GM21390 (cell line): ENCODE measurements at regions not wholly inside any gene's neighbourhood (a gene's known extent, or its start where the extent isn't known, plus 50 kb on each side); places are given as distances from the start of the nearest gene placed in this dataset.
"Not testable (repeated sequence)": the region's sequence is repeated elsewhere in the genome, so short reads cannot be mapped to it uniquely, and the experiment has no call there.

Experiments used
- ATAC-seq: cut with Tn5 transposase; IDR thresholded peaks from one replicate; pipeline ENCODE4 v1.9.1; 2021; ENCODE audit not compliant: unreplicated experiment

DNA sequence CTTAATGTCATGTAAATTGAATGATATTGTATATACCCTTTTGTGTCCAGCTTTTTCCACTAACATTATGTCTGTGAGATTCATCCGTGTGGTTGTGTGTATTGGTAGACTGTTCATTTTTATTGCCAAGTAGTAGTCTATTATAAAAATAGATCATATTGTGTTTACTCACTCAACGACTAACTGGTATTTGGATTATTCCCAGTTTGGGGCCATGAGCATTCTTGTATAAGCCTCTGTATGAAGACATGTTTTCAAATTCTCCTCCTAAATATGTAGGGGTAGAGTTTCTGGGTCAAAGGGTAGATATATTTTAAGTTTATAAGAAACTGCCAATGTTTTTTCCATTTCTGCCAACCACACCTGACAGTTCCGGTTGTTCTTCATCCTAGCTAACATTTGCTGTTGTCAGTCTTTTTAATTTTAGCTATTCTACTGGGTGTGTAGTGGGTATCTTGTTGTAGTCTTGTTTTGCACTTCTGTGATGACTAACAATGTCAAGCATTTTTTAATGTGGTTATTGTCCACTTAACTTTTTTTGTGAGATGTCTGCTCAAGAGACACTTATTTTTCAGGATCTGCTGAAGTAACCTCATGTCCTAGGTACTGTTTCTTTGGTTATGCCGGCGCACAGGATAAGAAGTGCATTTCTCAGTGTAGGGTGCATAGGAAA is 93.2 kb downstream of the DACT1 start:
- no peak for ATAC-seq

DNA sequence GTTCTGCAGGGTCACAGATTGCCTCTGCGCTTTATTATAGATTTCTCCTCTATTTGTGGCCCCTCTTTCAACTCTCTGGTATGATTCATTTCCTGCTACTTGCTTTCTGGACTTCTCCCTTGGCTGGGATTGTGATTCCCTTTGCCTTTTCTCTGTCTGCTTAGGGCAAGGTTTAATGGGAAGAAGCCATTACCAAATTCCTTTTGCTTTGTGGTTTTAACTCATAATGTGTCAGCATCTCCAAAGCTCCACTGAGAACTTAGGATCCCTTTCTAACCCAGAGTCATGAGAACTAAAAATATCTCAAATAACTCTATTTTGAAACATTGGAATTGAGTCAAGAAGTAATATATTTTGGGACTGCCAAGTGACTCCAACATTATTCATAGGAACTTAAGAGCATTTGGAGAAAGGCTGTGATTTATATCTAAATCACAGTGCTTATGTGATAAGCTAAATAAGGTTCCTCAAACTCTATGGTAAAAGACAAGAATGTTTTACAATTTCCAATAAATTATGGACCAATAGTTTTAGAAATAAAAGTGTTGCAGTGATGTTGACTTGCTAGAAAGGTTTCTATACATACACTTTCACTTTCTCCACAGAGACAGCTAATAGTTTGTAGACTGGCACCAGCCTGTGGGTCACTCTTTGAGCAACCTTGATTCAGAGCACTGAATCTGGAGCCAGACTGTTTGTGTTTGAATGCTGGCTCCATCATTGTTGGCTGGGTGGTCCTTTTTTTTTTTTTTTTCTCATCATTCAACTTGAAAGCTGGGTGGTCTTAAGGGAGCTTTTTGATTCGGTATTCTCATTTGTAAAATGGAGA is 93.9 kb downstream of the DACT1 start:
- ATAC-seq: no peak

DNA sequence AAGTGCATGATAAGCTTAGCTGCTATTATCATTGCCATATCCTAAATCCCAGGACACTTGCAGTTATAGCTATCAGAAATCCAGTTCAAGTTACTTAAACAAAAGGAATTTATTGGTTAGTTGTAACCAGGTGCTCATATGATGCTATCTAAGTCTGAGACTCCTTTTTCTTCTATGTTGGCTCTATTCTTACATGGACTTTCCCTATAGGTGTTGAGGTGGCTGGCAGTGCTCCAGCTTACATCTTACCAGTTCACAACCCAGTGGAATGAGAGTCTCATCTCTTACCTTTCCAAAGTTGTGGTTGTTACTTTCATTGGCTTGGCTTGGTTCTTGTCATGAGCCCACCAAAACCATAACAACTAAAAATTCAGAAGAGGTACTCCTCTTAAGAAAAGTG is 94.6 kb downstream of the DACT1 start:
- ATAC-seq: no peak

DNA sequence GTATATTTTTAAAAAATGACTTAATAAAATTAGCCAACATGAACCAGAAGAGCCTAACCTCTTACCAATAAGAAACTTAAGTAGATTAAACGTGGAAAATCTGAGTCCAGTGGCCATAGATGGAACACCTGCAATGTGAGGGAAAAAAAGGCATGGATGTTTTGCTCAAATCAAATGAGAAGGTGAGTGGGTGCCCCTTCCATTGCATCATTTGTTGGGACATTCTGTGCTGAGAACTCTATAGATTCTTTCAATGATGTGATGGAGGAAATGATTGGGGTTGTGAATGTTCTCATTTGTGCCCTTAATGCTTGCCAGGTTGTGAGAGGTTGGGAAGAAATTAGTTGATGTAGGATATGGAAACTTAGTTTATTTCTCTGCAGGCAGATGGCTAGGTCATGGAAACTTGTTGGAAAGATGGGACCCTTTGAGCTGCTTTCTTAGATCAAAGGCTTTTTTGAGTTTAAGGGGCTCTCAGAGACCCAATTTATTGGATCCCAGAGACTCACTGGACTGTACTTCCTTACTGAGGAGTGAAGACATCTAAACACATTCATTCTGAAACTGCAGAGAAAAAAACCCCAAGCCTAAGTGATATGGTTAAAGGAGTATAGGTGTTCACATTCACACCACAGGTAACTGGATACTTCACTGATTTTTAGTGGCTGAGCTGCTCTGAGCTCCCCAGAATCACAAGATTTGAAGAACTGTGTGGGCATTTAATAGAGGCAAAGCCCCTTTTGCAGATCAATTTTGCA is 95.9 kb downstream of the DACT1 start:
- peak; percentile 68 for ATAC-seq

DNA sequence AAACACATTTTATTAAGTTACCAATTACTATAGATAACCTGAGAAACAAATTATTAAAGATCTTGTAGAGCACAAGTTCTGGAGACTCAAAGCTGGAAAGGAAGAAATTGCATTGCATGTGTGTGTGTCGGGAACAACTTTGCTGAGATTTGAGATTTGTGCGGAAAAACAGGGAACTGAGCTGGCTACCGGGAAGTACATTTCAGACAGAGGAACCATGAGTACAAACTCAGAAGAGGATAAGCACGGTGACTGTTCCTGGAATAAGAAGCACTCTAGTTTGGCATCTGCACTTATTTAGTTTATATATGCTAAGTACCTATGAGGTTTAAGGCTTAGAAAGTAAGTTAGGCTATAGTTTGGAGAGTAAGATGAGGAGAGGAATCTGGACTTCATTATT is 97.8 kb downstream of the DACT1 start:
- ATAC-seq: no peak

DNA sequence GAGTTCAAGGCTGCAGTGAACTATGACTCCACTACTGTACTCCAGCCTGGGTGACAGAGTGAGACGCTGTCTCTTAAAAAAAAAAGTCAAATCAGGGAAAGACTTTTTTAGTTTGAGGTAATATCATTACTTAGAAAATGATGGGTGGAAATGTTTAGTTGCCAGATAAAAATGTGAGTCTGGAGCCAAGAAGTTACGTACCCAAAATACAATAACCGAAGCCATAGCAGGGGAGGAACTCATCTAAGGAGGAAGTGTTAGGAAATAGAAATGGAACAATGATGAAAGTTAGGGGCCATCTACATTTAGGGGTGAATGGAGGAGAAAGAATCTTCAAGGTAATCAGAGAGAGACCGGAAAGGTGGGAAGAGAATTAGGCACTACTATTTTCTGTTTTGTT is 98.8 kb downstream of the DACT1 start:
- ATAC-seq: no peak

DNA sequence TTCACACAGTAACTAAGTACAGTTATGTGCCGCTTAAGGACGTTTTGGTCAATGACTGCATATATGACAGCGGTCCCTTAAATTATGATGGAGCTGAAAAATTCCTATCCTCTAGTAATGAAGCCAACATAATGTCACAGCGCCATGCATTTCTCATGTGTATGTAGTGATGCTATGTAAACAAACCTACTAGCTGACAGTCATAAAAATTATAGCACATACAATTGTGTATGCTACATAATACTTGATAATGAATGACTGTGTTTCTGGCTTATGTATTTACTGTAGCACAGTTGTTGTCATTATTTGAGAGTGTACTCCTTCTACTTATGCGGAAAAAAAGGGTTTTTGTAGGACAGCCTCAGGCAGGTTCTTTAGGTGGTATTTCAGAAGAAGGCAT is 99.7 kb downstream of the DACT1 start:
- no peak for ATAC-seq

DNA sequence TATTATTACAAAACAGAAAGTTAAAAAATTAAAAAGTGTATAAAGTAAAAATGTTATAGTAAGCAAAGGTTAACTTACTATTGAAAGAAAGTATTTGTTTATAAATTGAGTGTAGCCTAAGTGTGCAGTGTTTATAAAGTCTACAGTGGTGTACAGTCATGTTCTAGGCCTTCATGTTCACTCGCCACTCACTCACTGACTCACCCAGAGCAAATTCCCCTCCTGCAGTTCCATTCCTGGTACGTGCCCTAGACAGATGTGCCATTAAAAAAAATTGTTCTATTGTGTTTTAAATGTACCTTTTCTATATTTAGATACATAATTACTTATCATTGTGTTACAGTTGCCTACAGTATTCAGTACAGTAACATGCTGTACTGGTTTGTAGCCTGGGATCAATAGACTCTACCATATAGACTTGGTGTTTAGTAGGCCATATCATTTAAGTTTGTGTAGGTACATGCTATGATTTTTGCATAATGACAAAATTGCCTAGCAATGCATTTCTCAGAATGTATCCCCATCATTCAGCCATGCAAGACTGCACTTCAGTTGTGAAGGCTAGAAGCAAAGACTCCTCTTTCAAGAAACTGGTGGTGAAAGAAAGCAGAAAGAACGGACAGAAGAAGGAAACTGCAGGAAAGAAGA is 100.6 kb downstream of the DACT1 start:
- ATAC-seq: no peak

DNA sequence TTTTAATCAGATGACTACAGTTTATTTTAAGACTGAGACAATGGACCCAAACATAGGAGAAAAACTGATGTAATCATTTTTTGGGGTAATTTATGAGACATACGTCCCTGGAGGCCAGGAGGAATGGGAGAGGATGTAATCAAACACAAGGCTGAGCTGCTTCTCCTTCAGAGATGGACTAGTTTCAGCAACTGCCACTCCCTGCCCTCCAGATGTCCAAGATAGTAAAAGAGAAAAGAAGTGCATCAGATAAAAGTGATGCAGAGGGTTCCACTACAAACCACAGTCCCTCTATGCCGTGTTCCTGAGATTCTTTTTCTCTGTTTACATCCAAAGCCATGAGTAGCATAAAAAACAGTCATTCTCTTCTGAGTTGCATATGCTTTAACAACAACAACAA is 101.1 kb downstream of the DACT1 start:
- ATAC-seq: no peak

DNA sequence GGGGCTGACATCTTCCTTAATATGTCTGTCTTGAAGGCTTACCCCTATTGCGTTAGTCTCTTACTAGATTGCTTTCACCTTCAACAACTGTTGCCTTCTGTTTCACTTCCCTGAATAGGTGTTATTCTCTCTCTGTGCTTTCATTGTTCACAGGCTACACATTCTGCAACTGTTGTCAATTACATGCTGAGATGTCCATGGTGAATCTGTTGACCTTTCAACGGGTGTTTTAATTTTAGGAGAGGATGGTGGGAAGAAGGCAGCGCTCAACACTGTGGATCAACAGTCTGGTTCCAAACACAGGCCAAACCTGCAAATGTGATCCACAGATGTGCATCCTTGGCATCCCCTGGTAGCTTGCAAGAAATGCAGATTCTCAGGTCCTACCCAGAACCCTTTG is 101.9 kb downstream of the DACT1 start:
- peak; percentile 83 for ATAC-seq

DNA sequence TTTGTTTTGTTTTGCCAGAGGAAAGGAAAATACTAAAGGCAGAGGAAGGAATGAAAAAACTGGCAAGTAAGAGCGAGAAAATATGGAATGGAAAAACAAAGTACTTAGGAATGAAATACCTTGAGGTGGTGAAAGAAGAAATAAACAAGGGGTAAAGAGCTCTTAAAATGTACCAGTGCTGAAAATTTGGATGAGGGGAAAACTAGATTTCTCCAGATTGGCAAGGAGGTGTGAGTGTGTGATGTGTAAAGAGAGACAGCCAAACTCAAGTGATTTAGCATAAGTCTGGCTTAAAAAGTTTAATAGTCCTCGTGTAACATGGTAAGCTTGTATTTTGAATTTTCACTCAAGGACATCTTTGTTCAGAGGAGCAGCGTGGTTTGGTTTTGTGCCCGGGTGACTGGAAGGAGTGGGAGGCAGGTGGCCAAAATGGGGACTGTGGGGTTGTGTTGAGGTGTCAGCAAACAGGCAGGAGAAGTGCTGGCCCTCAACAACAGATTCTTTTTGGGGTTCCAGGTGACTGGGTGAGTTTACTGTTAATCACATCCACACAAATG is 102.7 kb downstream of the DACT1 start:
- ATAC-seq: no peak

DNA sequence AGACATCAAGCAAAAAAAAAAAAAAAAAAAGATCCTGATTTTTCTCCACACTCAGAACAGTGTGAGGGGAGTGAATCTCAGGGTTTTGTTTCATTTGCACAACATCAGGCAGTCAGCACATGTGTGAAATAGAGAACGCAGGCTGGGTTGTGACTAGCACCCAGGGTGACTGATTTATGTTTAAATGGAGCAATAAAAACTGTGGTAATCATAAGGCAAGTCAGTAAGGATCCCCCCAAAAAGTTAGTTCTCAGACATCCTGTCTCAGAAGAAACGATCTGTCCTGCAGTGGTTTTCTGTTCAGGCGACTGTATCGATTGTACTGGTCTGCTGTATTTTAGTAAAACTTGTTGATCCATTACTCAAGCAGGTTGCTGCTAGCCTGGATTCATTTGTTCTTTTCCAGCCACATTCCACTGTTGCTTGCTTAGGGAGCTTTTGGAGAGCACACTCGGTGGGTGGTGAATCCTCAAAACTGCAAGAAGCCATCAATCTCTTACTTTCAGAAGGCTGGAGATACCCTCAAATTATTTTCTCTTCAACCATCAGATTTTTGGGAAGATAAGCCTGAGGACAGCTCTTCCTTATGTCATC is 107.1 kb downstream of the DACT1 start:
- no peak for ATAC-seq

DNA sequence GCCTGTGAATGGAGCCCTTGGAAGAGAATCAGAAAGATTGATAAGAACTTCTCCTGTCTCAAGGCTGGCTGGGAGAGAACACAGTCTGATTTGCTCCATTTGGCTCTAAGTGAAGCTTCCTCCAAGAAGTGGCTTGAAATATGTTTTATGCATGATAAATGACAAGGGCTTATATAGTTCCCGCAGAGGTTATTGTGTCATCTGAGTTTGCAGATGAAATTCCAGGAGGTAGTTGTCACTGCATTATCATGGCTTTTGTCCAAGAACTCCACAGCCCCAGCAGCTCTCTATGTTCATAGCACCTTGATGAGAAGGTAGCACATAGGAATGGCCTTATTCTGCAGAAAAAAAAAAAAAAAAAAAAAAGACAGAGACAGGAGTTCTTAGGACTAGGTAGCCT is 108.5 kb downstream of the DACT1 start:
- no peak for ATAC-seq

DNA sequence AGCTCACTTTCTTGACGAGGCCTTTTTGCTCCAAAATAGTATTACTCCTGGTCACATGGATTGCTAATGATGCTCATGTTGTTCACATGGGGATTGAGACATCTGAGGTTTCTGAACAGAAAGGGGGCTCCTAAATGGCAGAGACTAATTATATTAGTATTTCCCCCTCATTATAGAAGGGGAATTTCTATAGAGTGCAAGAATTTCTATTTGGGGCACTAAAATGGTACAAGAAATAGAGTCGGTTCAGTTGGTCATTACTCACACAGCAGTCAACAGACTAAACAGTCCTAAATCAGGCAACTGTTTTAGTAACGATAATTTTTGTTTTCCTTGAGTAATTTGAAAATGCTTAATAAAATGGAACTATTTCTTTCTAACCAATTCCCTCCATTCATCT is 108.9 kb downstream of the DACT1 start:
- ATAC-seq: no peak

DNA sequence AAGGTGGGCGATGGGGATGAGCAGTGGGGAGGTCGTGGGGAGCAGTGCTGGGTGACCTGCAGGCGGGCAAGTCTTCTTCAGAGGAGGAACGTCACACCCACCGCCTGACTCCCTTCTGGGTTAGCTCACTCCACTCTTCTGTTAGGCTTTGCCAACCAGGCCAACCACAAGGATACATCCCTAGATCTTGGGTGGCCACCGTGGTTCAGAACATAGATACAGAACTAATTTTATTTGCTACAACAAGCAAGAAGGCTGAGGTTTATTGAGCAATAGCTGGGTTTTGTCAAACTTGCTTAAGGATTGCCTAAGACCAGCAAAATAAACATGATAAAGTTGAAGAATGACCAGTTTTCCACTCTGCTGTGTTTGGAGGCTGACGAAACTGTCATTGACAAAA is 109.4 kb downstream of the DACT1 start:
- no peak for ATAC-seq

DNA sequence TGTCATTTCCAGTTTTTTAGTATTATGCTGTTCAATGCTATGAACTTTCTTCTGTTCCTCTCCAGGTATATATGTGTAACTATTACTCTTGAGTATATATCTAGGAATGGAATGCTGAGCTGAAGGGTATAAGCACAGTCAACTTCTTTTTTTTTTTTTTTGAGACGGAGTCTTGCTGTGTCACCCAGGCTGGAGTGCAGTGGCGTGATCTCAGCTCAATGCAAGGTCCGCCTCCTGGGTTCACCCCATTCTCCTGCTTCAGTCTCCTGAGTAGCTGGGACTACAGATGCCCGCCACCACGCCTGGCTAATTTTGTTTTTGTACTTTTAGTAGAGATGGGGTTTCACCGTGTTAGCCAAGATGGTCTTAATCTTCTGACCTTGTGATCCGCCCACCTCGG is 110.5 kb downstream of the DACT1 start:
- not testable (repeated sequence) for ATAC-seq

DNA sequence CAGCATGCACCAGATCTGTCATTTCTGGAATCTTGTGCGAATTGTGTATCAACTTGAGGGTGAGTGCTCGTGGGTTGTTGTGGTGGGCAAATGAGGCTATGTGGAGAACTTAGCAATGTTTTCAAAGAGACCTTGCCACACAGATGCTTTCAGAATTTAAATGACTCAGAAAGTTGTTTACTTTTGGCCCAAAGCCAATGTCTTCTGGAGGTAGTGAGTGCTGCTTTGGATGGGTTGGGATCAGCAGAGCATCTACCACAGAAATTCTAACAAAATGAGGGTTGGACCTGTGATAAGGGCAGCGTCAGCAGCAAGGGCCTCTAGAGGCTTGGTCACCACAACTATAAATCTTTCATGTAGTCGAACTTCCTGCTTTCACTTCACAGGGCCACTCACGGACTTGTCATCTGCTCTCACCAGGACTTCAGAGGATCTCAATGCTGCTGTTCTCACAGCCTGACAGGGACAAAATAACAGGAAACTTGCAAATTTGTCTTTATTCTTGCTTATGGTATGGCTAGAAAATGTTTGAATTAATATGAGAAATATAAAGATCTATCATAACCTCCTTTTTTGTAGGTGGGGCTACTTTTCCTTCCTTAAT is 111.4 kb downstream of the DACT1 start:
- peak; percentile 85 for ATAC-seq

DNA sequence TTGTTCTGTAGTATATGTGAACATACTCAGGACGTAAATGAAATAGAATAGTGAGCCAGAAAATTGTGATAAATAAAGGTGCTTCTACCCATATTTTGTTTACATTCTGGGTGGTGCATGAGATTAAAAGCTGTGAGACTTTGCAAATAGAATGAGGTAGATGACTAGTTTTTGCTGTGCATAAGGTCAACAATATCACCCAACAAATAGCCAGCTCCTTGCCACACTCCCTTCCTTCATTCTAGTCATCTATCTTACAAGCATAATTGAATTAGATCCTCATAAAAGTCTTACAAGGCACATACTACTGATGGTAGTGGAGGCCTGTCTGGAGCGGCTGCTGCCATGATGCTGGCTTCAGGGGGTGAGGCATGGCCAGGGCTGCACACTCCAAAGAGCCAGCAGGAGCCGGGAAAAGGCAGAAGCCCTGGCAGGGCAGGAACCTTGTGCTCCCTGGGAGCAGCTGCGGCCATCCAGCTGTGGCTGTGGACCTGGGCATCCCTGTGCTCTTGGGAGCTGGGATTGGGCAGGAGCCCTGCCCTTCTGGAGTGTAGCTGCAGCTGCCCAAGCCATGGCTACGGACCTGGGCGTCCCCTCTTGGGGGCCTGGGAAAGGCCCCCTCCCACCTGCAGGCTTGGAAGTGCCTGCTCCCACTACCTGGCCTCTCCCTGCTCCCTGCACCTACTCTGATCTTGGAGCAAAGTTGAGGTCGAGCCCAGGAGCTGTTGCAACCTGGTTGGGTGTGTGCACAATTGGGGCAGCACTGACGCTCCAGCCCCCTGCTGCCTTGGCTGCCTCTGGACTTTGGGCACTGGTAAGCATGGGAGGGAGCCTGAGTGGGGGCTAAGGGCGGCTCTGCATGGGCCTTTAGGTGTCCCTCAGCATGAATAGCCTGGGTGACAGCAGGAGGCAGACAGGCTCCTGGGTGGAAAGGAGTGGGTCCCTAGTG is 112.8 kb downstream of the DACT1 start:
- no peak for ATAC-seq

DNA sequence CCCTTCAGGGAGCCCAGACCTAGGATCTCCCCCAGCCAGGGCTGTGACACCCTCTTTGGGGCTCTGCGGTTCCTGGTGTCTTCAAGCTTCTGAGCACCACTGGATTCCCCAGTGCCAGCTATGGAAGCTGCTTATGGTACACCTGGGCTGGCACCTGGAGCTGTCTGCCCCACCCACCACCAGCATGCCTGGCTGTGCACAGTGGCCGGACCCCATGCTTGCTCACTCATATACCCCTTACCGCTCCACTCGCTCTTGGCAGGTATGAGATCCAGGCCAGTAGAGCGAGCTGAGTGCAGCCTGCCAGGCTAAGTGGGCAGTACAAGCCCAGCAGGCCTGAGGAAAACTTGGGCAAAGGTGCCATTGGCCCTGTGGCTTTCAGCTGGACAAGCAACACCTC is 114.0 kb downstream of the DACT1 start:
- no peak for ATAC-seq
